Adipocyte (in vitro differentiated cells): ENCODE measurements at regions not wholly inside any gene's neighbourhood (a gene's known extent, or its start where the extent isn't known, plus 50 kb on each side); places are given as distances from the start of the nearest gene placed in this dataset.
"Not testable (repeated sequence)": the region's sequence is repeated elsewhere in the genome, so short reads cannot be mapped to it uniquely, and the experiment has no call there.

Experiments
- DNase-seq: peaks from one replicate; pipeline ENCODE4 v3.0.0-alpha.2; 2015; ENCODE audit warnings: low read depth
- H3K27me3 ChIP-seq: replicated peaks from 2 replicates; pipeline ENCODE4 v1.7.0; 2013; ENCODE audit warnings: mild to moderate bottlenecking, low read length, moderate library complexity; ENCODE audit not compliant: control insufficient read depth, insufficient read depth
- H3K36me3 ChIP-seq: 2 replicates; pipeline ENCODE4 v1.7.0; 2013; ENCODE audit warnings: low read length, mild to moderate bottlenecking, moderate library complexity; ENCODE audit not compliant: control insufficient read depth, insufficient read depth, severe bottlenecking
- H3K4me1 ChIP-seq: 2 replicates; pipeline ENCODE4 v1.7.0; 2013; ENCODE audit warnings: mild to moderate bottlenecking, low read length, moderate library complexity; ENCODE audit not compliant: control insufficient read depth, insufficient read depth
- H3K4me3 ChIP-seq: 2 replicates; pipeline ENCODE4 v1.7.0; 2013; ENCODE audit warnings: mild to moderate bottlenecking, low read length, moderate library complexity
- H3K9ac ChIP-seq: 2 replicates; pipeline ENCODE4 v1.7.0; 2013; ENCODE audit warnings: mild to moderate bottlenecking, low read length, moderate library complexity
- H3K9me3 ChIP-seq: 2 replicates; pipeline ENCODE4 v1.7.0; 2013; ENCODE audit warnings: mild to moderate bottlenecking, low read length, moderate library complexity; ENCODE audit not compliant: control insufficient read depth

GRCh38 chr6:147441751-147442150, 66.7 kb upstream of the SAMD5 start:
- H3K9me3 ChIP-seq = no peaks in the 10 kb centered on the region

GRCh38 chr6:147447835-147448611, 60.5 kb upstream of the SAMD5 start:
- H3K4me1 ChIP-seq = no peaks in the 10 kb centered on the region
- H3K4me3 ChIP-seq = no peak overlapping the region
- no peaks in the 10 kb centered on the region for H3K36me3 ChIP-seq
- no peak for DNase-seq
- H3K27me3 ChIP-seq = peaks cover 10% of the 10 kb centered on the region
- H3K9ac ChIP-seq = no peak overlapping the region
- H3K9me3 ChIP-seq = no peaks in the 10 kb centered on the region

More at GRCh38 chr6:147441751-147442150, 66.7 kb upstream of the SAMD5 start:
- Histone ChIP-seq H3K27me3 (peaks cover 5% of the 10 kb centered on the region), H3K36me3 (no peaks in the 10 kb centered on the region), H3K4me1 (no peaks in the 10 kb centered on the region), H3K4me3 (no peak overlapping the region), H3K9ac (no peak overlapping the region)
- DNase-seq = peak; percentile 62

- no peak for DNase-seq
These were observed 59.7 kb upstream of the SAMD5 start for GRCh38 chr6:147448775-147449174.

GRCh38 chr6:147449405-147450161, 58.9 kb upstream of the SAMD5 start:
- Histone ChIP-seq H3K27me3 (peaks cover 5% of the 10 kb centered on the region), H3K9ac (no peak overlapping the region), H3K4me3 (no peak overlapping the region)

More at GRCh38 chr6:147448775-147449174, 59.7 kb upstream of the SAMD5 start:
- Histone ChIP-seq H3K4me1 (no peaks in the 10 kb centered on the region), H3K9me3 (no peaks in the 10 kb centered on the region), H3K9ac (no peak overlapping the region), H3K27me3 (peaks cover 10% of the 10 kb centered on the region), H3K36me3 (no peaks in the 10 kb centered on the region), H3K4me3 (no peak overlapping the region)

GRCh38 chr6:147453361-147453760, 55.1 kb upstream of the SAMD5 start:
- DNase-seq = no peak
- Histone ChIP-seq H3K36me3 (no peaks in the 10 kb centered on the region), H3K4me3 (no peak overlapping the region), H3K9ac (no peak overlapping the region), H3K9me3 (no peaks in the 10 kb centered on the region), H3K27me3 (no peaks in the 10 kb centered on the region), H3K4me1 (no peaks in the 10 kb centered on the region)

More at GRCh38 chr6:147449405-147450161, 58.9 kb upstream of the SAMD5 start:
- no peak for DNase-seq
- H3K4me1 ChIP-seq = no peaks in the 10 kb centered on the region
- H3K9me3 ChIP-seq = no peaks in the 10 kb centered on the region
- H3K36me3 ChIP-seq = no peaks in the 10 kb centered on the region

GRCh38 chr6:147454862-147455261, 53.6 kb upstream of the SAMD5 start:
- H3K36me3 ChIP-seq, H3K27me3 ChIP-seq, H3K9me3 ChIP-seq, H3K4me1 ChIP-seq, H3K9ac ChIP-seq, H3K4me3 ChIP-seq, DNase-seq: not testable (repeated sequence)
